ENCODE measurements at regions not wholly inside any gene's neighbourhood (a gene's known extent, or its start where the extent isn't known, plus 50 kb on each side); places are given as distances from the start of the nearest gene placed in this dataset.

- ATAC-seq: no peak
- no peak for TF ChIP-seq OSR1 (CRISPR knock-in tag; IDR thresholded peaks at IDR 0.05)
- TF ChIP-seq ARNTL (CRISPR knock-in tag; IDR thresholded peaks at IDR 0.05; ENCODE audit: borderline replicate concordance, low read depth): no peak
- TF ChIP-seq ZNF8 (CRISPR knock-in tag; IDR thresholded peaks at IDR 0.05): no peak
- TF ChIP-seq CREB5 (CRISPR knock-in tag; IDR thresholded peaks at IDR 0.05; ENCODE audit: low read depth): no peak
- TF ChIP-seq POU6F1 (CRISPR knock-in tag; IDR thresholded peaks at IDR 0.05; ENCODE audit: borderline replicate concordance, low read depth): no peak
- no peak for TF ChIP-seq TCF4 (CRISPR knock-in tag; IDR thresholded peaks at IDR 0.05; ENCODE audit: borderline replicate concordance)
- TF ChIP-seq TOX (CRISPR knock-in tag; IDR thresholded peaks at IDR 0.05; ENCODE audit: borderline replicate concordance): no peak
- TF ChIP-seq RARB (CRISPR knock-in tag; IDR thresholded peaks at IDR 0.05): no peak
- no peak for TF ChIP-seq ZFP3 (CRISPR knock-in tag; IDR thresholded peaks at IDR 0.05)
- TF ChIP-seq ZC3H10 (CRISPR knock-in tag; IDR thresholded peaks at IDR 0.05): no peak
- no peak for TF ChIP-seq CSDC2 (CRISPR knock-in tag; IDR thresholded peaks at IDR 0.05)
- TF ChIP-seq PPARA (CRISPR knock-in tag; IDR thresholded peaks at IDR 0.05; ENCODE audit: borderline replicate concordance): no peak
These were observed 314.6 kb downstream of the CXCL12 start for GRCh38 chr10:44070282-44070681.

DNA sequence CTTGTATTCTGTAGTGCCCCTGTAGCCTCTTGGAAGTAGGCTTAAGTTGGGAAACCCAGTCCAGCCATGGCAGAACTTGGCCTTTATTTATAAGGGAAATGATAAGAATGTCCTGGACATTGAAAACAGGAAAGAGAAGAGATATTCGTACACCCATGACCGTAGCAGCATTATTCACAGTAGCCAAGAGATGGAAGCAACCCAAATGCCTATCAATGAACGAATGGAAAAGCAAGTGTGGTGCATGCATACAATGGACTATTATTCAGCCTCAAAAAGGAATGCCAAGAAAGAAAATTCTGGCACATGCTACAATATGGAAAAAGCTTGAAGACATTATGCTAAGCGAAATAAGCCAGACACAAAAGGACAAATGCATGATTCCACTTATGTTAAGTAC is 315.3 kb downstream of the CXCL12 start:
- TF ChIP-seq ZC3H10 (CRISPR knock-in tag; IDR thresholded peaks at IDR 0.05): no peak
- TF ChIP-seq ZNF70 (CRISPR knock-in tag; IDR thresholded peaks at IDR 0.05): no peak
- TF ChIP-seq ESRRG (CRISPR knock-in tag; IDR thresholded peaks at IDR 0.05): no peak
- no peak for TF ChIP-seq ISL1 (CRISPR knock-in tag; IDR thresholded peaks at IDR 0.05)
- no peak for TF ChIP-seq POU6F1 (CRISPR knock-in tag; IDR thresholded peaks at IDR 0.05; ENCODE audit: borderline replicate concordance, low read depth)
- TF ChIP-seq OSR1 (CRISPR knock-in tag; IDR thresholded peaks at IDR 0.05): no peak
- no peak for TF ChIP-seq RARB (CRISPR knock-in tag; IDR thresholded peaks at IDR 0.05)
- TF ChIP-seq CSRNP3 (CRISPR knock-in tag; IDR thresholded peaks at IDR 0.05): no peak
- TF ChIP-seq, protein P1, sequence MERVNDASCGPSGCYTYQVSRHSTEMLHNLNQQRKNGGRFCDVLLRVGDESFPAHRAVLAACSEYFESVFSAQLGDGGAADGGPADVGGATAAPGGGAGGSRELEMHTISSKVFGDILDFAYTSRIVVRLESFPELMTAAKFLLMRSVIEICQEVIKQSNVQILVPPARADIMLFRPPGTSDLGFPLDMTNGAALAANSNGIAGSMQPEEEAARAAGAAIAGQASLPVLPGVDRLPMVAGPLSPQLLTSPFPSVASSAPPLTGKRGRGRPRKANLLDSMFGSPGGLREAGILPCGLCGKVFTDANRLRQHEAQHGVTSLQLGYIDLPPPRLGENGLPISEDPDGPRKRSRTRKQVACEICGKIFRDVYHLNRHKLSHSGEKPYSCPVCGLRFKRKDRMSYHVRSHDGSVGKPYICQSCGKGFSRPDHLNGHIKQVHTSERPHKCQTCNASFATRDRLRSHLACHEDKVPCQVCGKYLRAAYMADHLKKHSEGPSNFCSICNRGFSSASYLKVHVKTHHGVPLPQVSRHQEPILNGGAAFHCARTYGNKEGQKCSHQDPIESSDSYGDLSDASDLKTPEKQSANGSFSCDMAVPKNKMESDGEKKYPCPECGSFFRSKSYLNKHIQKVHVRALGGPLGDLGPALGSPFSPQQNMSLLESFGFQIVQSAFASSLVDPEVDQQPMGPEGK (CRISPR knock-in tag; IDR thresholded peaks at IDR 0.05; ENCODE audit: borderline replicate concordance): no peak
- no peak for TF ChIP-seq ZFP3 (CRISPR knock-in tag; IDR thresholded peaks at IDR 0.05)
- TF ChIP-seq, protein P2, sequence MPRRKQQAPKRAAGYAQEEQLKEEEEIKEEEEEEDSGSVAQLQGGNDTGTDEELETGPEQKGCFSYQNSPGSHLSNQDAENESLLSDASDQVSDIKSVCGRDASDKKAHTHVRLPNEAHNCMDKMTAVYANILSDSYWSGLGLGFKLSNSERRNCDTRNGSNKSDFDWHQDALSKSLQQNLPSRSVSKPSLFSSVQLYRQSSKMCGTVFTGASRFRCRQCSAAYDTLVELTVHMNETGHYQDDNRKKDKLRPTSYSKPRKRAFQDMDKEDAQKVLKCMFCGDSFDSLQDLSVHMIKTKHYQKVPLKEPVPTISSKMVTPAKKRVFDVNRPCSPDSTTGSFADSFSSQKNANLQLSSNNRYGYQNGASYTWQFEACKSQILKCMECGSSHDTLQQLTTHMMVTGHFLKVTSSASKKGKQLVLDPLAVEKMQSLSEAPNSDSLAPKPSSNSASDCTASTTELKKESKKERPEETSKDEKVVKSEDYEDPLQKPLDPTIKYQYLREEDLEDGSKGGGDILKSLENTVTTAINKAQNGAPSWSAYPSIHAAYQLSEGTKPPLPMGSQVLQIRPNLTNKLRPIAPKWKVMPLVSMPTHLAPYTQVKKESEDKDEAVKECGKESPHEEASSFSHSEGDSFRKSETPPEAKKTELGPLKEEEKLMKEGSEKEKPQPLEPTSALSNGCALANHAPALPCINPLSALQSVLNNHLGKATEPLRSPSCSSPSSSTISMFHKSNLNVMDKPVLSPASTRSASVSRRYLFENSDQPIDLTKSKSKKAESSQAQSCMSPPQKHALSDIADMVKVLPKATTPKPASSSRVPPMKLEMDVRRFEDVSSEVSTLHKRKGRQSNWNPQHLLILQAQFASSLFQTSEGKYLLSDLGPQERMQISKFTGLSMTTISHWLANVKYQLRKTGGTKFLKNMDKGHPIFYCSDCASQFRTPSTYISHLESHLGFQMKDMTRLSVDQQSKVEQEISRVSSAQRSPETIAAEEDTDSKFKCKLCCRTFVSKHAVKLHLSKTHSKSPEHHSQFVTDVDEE (CRISPR knock-in tag; IDR thresholded peaks at IDR 0.05): no peak
- no peak for TF ChIP-seq BACH2 (CRISPR knock-in tag; IDR thresholded peaks at IDR 0.05; ENCODE audit: borderline replicate concordance)
- TF ChIP-seq CSDC2 (CRISPR knock-in tag; IDR thresholded peaks at IDR 0.05): no peak
- no peak for TF ChIP-seq ZFP30 (CRISPR knock-in tag; IDR thresholded peaks at IDR 0.05)
- TF ChIP-seq CREB5 (CRISPR knock-in tag; IDR thresholded peaks at IDR 0.05; ENCODE audit: low read depth): no peak
- TF ChIP-seq SNAI2 (CRISPR knock-in tag; IDR thresholded peaks at IDR 0.05): no peak
- TF ChIP-seq ZNF8 (CRISPR knock-in tag; IDR thresholded peaks at IDR 0.05): no peak
- no peak for TF ChIP-seq ZNF565 (CRISPR knock-in tag; conservative IDR thresholded peaks at IDR 0.05; ENCODE audit: low read depth)
- no peak for TF ChIP-seq ARNTL (CRISPR knock-in tag; IDR thresholded peaks at IDR 0.05; ENCODE audit: borderline replicate concordance, low read depth)
- TF ChIP-seq GLIS3 (CRISPR knock-in tag; IDR thresholded peaks at IDR 0.05): no peak
- ATAC-seq: no peak

Measured in SK-N-SH treated with all-trans-retinoic acid at 6 μM for 48 hours (cell line).